GM12878 (cell line): ENCODE measurements at regions not wholly inside any gene's neighbourhood (a gene's known extent, or its start where the extent isn't known, plus 50 kb on each side); places are given as distances from the start of the nearest gene placed in this dataset.
"Not testable (repeated sequence)": the region's sequence is repeated elsewhere in the genome, so short reads cannot be mapped to it uniquely, and the experiment has no call there.

Experiments used
- ATAC-seq: fragments of 200-7000 bp; cut with Tn5 transposase; 3 replicates; pipeline ENCODE4 v1.9.1; 2020; ENCODE audit warnings: mild to moderate bottlenecking, moderate library complexity
- BruUV-seq: library from RNA; stranded (reverse); fragments of 400-500 nt; replicated peaks from 2 replicates; lab custom pipeline; 2021; lab: Mats Ljungman, UMichigan
- CTCF ChIA-PET: fragments of 300-600 bp; sonication (Branson Sonifier 250); formaldehyde crosslinking; extraction: SDS; loops from one replicate; lab custom pipeline; 2021; ENCODE audit warnings: inconsistent platforms; lab: Yijun Ruan, JAX
- POLR2A ChIA-PET: fragments of 350-600 bp; formaldehyde crosslinking; extraction: SDS; loops from one replicate; lab custom pipeline; 2021; ENCODE audit warnings: inconsistent platforms; lab: Charles Lee
- RAD21 ChIA-PET: fragments of 300-600 bp; sonication (Branson Sonifier 250); formaldehyde crosslinking; loops from one replicate; lab custom pipeline; 2023; ENCODE audit warnings: antibody characterized with exemption; ENCODE audit not compliant: unreplicated experiment; lab: Charles Lee
- SMC1A ChIA-PET: fragments of 300-600 bp; sonication (Branson Sonifier 250); formaldehyde crosslinking; loops from one replicate; lab custom pipeline; 2023; ENCODE audit not compliant: unreplicated experiment, uncharacterized antibody; lab: Charles Lee
- DNase-seq: peaks from one replicate; pipeline ENCODE4 v3.0.0-alpha.2; 2011; ENCODE audit warnings: low read depth, low spot score
- FAIRE-seq: peaks from 3 replicates; lab custom pipeline; 2011; peaks lifted over from hg19 to GRCh38; lab: Jason Lieb, UNC
- H2AFZ ChIP-seq: 2 replicates; pipeline ENCODE4 v1.6.0; 2011; ENCODE audit warnings: low read depth, low read length, control low read depth; ENCODE audit not compliant: control insufficient read depth
- H3K27ac ChIP-seq: 2 replicates; pipeline ENCODE4 v1.5.1; 2011; ENCODE audit warnings: control low read depth; ENCODE audit not compliant: control insufficient read depth, insufficient read depth
- H3K27me3 ChIP-seq, 2 experiments: replicated peaks in 1 of 2; 2 replicates each; pipeline versions ENCODE4 v1.6.0 to v1.6.1; 2011; ENCODE audit warnings: low read length in 1 of 2; ENCODE audit not compliant: control insufficient read depth in 2 of 2, insufficient read depth in 2 of 2
- H3K36me3 ChIP-seq, 2 experiments: 2 replicates each; pipeline ENCODE4 v1.5.1; 2011; ENCODE audit warnings: low read length in 1 of 2; ENCODE audit not compliant: control insufficient read depth in 2 of 2, insufficient read depth in 2 of 2
- H3K4me1 ChIP-seq: 2 replicates; pipeline ENCODE4 v1.6.1; 2011; ENCODE audit warnings: mild to moderate bottlenecking, low read length, moderate library complexity, mixed read lengths; ENCODE audit not compliant: control insufficient read depth, insufficient read depth
- H3K4me2 ChIP-seq: 2 replicates; pipeline ENCODE4 v1.6.0; 2011; ENCODE audit warnings: control low read depth; ENCODE audit not compliant: control insufficient read depth, insufficient read depth
- H3K4me3 ChIP-seq: fragments of 200-600 bp; sonication (generic); 2 replicates; pipeline ENCODE4 v1.5.1; 2016
- H3K79me2 ChIP-seq: 2 replicates; pipeline ENCODE4 v1.6.0; 2011; ENCODE audit warnings: low read length; ENCODE audit not compliant: control insufficient read depth, insufficient read depth
- H3K9ac ChIP-seq: 2 replicates; pipeline ENCODE4 v1.8.0; 2011; ENCODE audit warnings: low read length, control low read depth, mixed read lengths; ENCODE audit not compliant: control insufficient read depth, insufficient read depth
- H3K9me3 ChIP-seq: replicated peaks from 3 replicates; pipeline ENCODE4 v1.5.1; 2011; ENCODE audit warnings: mild to moderate bottlenecking, low read length; ENCODE audit not compliant: control insufficient read depth, insufficient read depth
- H4K20me1 ChIP-seq: 2 replicates; pipeline ENCODE4 v1.6.0; 2011; ENCODE audit not compliant: control insufficient read depth, insufficient read depth
- BCLAF1 ChIP-seq: fragments of 450-650 bp; IDR thresholded peaks from 2 replicates; pipeline ENCODE4 v1.6.1; 2017; ENCODE audit warnings: antibody characterized with exemption, mild to moderate bottlenecking, moderate library complexity
- MTA2 ChIP-seq: fragments of 450-650 bp; IDR thresholded peaks from 2 replicates; pipeline ENCODE4 v1.6.1; 2016; ENCODE audit warnings: low read depth, mild to moderate bottlenecking, moderate library complexity
- NKRF ChIP-seq: fragments of 450-650 bp; conservative IDR thresholded peaks from 2 replicates; pipeline ENCODE4 v1.6.1; 2017; ENCODE audit warnings: mild to moderate bottlenecking, moderate library complexity
- POLR2AphosphoS2 ChIP-seq: IDR thresholded peaks from 2 replicates; pipeline ENCODE4 v1.6.1; 2011; ENCODE audit warnings: low read depth, mild to moderate bottlenecking, low read length, improper control_type of control experiment, moderate library complexity
- SKIL ChIP-seq: fragments of 450-650 bp; IDR thresholded peaks from 2 replicates; pipeline ENCODE4 v1.6.1; 2017; ENCODE audit warnings: mild to moderate bottlenecking, low read depth, inconsistent platforms; ENCODE audit not compliant: poor library complexity, severe bottlenecking
- SPI1 ChIP-seq: IDR thresholded peaks from 2 replicates; pipeline ENCODE4 v1.6.1; 2011; ENCODE audit warnings: low read depth, mild to moderate bottlenecking, low read length, moderate library complexity, borderline replicate concordance; ENCODE audit not compliant: insufficient read depth
- SRF ChIP-seq, 2 experiments: IDR thresholded peaks; 2 replicates each; pipeline ENCODE4 v1.6.1; 2011; ENCODE audit warnings: low read depth in 2 of 2, low read length in 2 of 2, mild to moderate bottlenecking in 1 of 2, moderate library complexity in 1 of 2
- WGBS: methylation state at CpG from one replicate; pipeline ENCODE4 v1.1.6; 2016; ENCODE audit warnings: low lambda C conversion rate; ENCODE audit not compliant: insufficient replicate concordance, insufficient coverage; ENCODE audit errors: missing lambda C conversion rate; 5-methylcytosine and 5-hydroxymethylcytosine counted together
- in situ Hi-C: fragments of 300-500 bp; cut with MboI; formaldehyde crosslinking; loops from 9 replicates; pipeline ENCODE4 v1.14.3; 2018; ENCODE audit warnings: mixed read lengths
- intact Hi-C: fragments of 100-400 bp; cut with micrococcal nuclease; formaldehyde crosslinking; loops from one replicate; pipeline ENCODE4 v1.14.2; 2022; ENCODE audit not compliant: unreplicated experiment

- TF ChIP-seq BCLAF1 (no peak), SKIL (no peak), NKRF (no peak), POLR2AphosphoS2 (no peak), MTA2 (no peak), SPI1 (no peak), SRF (IDR thresholded peaks at IDR 0.05; ENCODE audit: low read depth in 2 of 2, low read length in 2 of 2) (no peak)
These were observed 503.7 kb downstream of the SLC6A15 start (continued) for GRCh38 chr12:84408936-84409335.

- H3K9ac ChIP-seq, BruUV-seq, H3K79me2 ChIP-seq, H3K4me1 ChIP-seq, CTCF ChIA-PET, H3K27me3 ChIP-seq, H3K27ac ChIP-seq, H3K36me3 ChIP-seq, ATAC-seq, in situ Hi-C loops, SMC1A ChIA-PET, POLR2A ChIA-PET, H3K4me3 ChIP-seq, FAIRE-seq, H2AFZ ChIP-seq, DNase-seq, H3K9me3 ChIP-seq, H3K4me2 ChIP-seq, H4K20me1 ChIP-seq, RAD21 ChIA-PET, intact Hi-C loops: not testable (repeated sequence)
- WGBS, result 27% methylated on average over 1 of the region's 1 CpG
These were observed 505.9 kb downstream of the SLC6A15 start for GRCh38 chr12:84406720-84407119.
